Right lobe of liver (tissue), 4 donors: ENCODE measurements at regions not wholly inside any gene's neighbourhood (a gene's known extent, or its start where the extent isn't known, plus 50 kb on each side); places are given as distances from the start of the nearest gene placed in this dataset.

Experiments
- CTCF ChIP-seq, 4 donors: fragments of 200-600 bp in 3 of 4; fragments of 450-650 bp in 1 of 4; IDR thresholded peaks; one replicate each; pipeline versions ENCODE4 v1.5.1 to v1.8.0; 2016 to 2022; ENCODE audit warnings: antibody characterized with exemption in 4 of 4, mild to moderate bottlenecking in 2 of 4
- POLR2A ChIP-seq: fragments of 450-650 bp; IDR thresholded peaks from one replicate; pipeline ENCODE4 v1.6.1; 2017; ENCODE audit warnings: antibody characterized with exemption, mild to moderate bottlenecking
- donor health status: DM: no; HTN: no; CAD: no.
- donor health status: DM: no; HTN: no; CAD: no.
- donor health status: DM: no; HTN: yes; CAD: no.

GRCh38 chr3:151976211-151977050 is 103.0 kb downstream of the SUCNR1 start:
- TF ChIP-seq POLR2A = no peak
- TF ChIP-seq CTCF (IDR thresholded peaks at IDR 0.05) = no peak
